H1 (cell line): ENCODE measurements at regions not wholly inside any gene's neighbourhood (a gene's known extent, or its start where the extent isn't known, plus 50 kb on each side); places are given as distances from the start of the nearest gene placed in this dataset.

Source experiments
- CTCF ChIA-PET: fragments of 300-600 bp; sonication (Branson Sonifier 250); formaldehyde crosslinking; loops from one replicate; lab custom pipeline; 2021; ENCODE audit not compliant: partially characterized antibody; lab: Charles Lee
- POLR2A ChIA-PET: fragments of 300-600 bp; sonication (Branson Sonifier 250); formaldehyde crosslinking; loops from one replicate; lab custom pipeline; 2021; ENCODE audit warnings: inconsistent platforms; ENCODE audit not compliant: partially characterized antibody; lab: Charles Lee
- DNase-seq, 2 experiments: peaks; one replicate each; pipeline versions ENCODE4 v3.0.0 to v3.0.0-alpha.2; 2010 to 2022; ENCODE audit warnings: low spot score in 2 of 2, low read depth in 1 of 2, mixed read lengths in 1 of 2
- FAIRE-seq: peaks from 2 replicates; lab custom pipeline; 2011; peaks lifted over from hg19 to GRCh38; lab: Jason Lieb, UNC
- H2AFZ ChIP-seq: 2 replicates; pipeline ENCODE4 v1.8.1; 2012; ENCODE audit warnings: low read length, inconsistent platforms
- H2AK5ac ChIP-seq: 2 replicates; pipeline ENCODE4 v1.6.1; 2013; ENCODE audit warnings: low read depth, low read length
- H2BK120ac ChIP-seq: replicated peaks from 2 replicates; pipeline ENCODE3; 2013; ENCODE audit warnings: low read depth, low read length, inconsistent platforms
- H2BK12ac ChIP-seq: 2 replicates; pipeline ENCODE4 v1.6.1; 2013; ENCODE audit warnings: low read depth, low read length
- H2BK15ac ChIP-seq: 2 replicates; pipeline ENCODE4 v1.6.1; 2013; ENCODE audit warnings: low read length
- H2BK20ac ChIP-seq: 2 replicates; pipeline ENCODE4 v1.6.1; 2013; ENCODE audit warnings: low read length
- H2BK5ac ChIP-seq: 2 replicates; pipeline ENCODE4 v1.6.1; 2013; ENCODE audit warnings: low read depth, low read length
- H3K14ac ChIP-seq: 2 replicates; pipeline ENCODE4 v1.6.1; 2013; ENCODE audit warnings: inconsistent platforms; ENCODE audit not compliant: insufficient read length
- H3K18ac ChIP-seq: 2 replicates; pipeline ENCODE4 v1.6.1; 2013; ENCODE audit warnings: low read length; ENCODE audit errors: extremely low read depth
- H3K23ac ChIP-seq: 2 replicates; pipeline ENCODE4 v1.6.1; 2013; ENCODE audit warnings: inconsistent platforms; ENCODE audit not compliant: insufficient read length
- H3K23me2 ChIP-seq: 2 replicates; pipeline ENCODE4 v1.6.1; 2013; ENCODE audit warnings: low read depth, low read length
- H3K27ac ChIP-seq: 2 replicates; pipeline ENCODE4 v1.6.1; 2011; ENCODE audit warnings: low read depth, low read length, inconsistent platforms
- H3K27me3 ChIP-seq, 4 experiments: replicated peaks in 1 of 4; 1 replicate in 1 of 4; 2 replicates in 3 of 4; pipeline versions ENCODE4 v1.6.1 to v1.8.1; 2011 to 2013; ENCODE audit warnings: low read length in 3 of 4, mild to moderate bottlenecking in 3 of 4, inconsistent platforms in 2 of 4, mixed read lengths in 2 of 4, moderate library complexity in 1 of 4; ENCODE audit not compliant: control insufficient read depth in 3 of 4, insufficient read depth in 3 of 4; ENCODE audit errors: extremely low read depth in 1 of 4
- H3K36me3 ChIP-seq, 4 experiments: 2 replicates each; pipeline versions ENCODE4 v1.6.1 to v1.8.1; 2011 to 2013; ENCODE audit warnings: mild to moderate bottlenecking in 4 of 4, low read length in 3 of 4, moderate library complexity in 2 of 4, control low read depth in 1 of 4, inconsistent platforms in 1 of 4; ENCODE audit not compliant: insufficient read depth in 4 of 4, control insufficient read depth in 2 of 4
- H3K4ac ChIP-seq: replicated peaks from 2 replicates; pipeline ENCODE3; 2013; ENCODE audit warnings: low read length, low read depth, mixed read lengths, inconsistent platforms; ENCODE audit not compliant: insufficient read length
- H3K4me1 ChIP-seq, 4 experiments: replicated peaks in 1 of 4; 1 replicate in 1 of 4; 2 replicates in 3 of 4; pipeline versions ENCODE4 v1.6.1 to v1.8.1; 2011 to 2013; ENCODE audit warnings: low read length in 3 of 4, inconsistent platforms in 2 of 4, mixed read lengths in 1 of 4; ENCODE audit not compliant: insufficient read depth in 4 of 4, control insufficient read depth in 3 of 4
- H3K4me2 ChIP-seq, 2 experiments: 2 replicates each; pipeline versions ENCODE4 v1.6.1 to v1.8.1; 2011 to 2013; ENCODE audit warnings: low read depth in 2 of 2, low read length in 2 of 2, control low read depth in 1 of 2, inconsistent platforms in 1 of 2, mild to moderate bottlenecking in 1 of 2; ENCODE audit not compliant: insufficient read depth in 1 of 2
- H3K4me3 ChIP-seq, 4 experiments: fragments of 200-600, 300-600 bp in 1 of 4; sonication (generic), shearing (Covaris generic), sonication (Bioruptor Twin) in 1 of 4; 2 replicates each; pipeline versions ENCODE4 v1.5.1 to v1.8.1; 2011 to 2016; ENCODE audit warnings: low read length in 4 of 4, low read depth in 3 of 4, control low read depth in 2 of 4, inconsistent platforms in 2 of 4, mild to moderate bottlenecking in 2 of 4, mixed read lengths in 1 of 4, moderate library complexity in 1 of 4; ENCODE audit not compliant: insufficient read depth in 2 of 4; ENCODE audit errors: extremely low read depth in 1 of 4
- H3K56ac ChIP-seq: replicated peaks from 2 replicates; pipeline ENCODE3; 2013; ENCODE audit warnings: low read depth, mild to moderate bottlenecking, mixed read lengths, low read length, inconsistent platforms; ENCODE audit not compliant: insufficient read length
- H3K79me1 ChIP-seq: 2 replicates; pipeline ENCODE4 v1.6.1; 2013; ENCODE audit warnings: low read depth, low read length, control low read depth
- H3K79me2 ChIP-seq, 2 experiments: 2 replicates each; pipeline versions ENCODE4 v1.6.1 to v1.8.1; 2012 to 2013; ENCODE audit warnings: low read length in 2 of 2, mild to moderate bottlenecking in 2 of 2, inconsistent platforms in 1 of 2; ENCODE audit not compliant: insufficient read depth in 2 of 2, control insufficient read depth in 1 of 2
- H3K9ac ChIP-seq, 4 experiments: replicated peaks in 1 of 4; 1 replicate in 1 of 4; 2 replicates in 3 of 4; pipeline versions ENCODE4 v1.6.1 to v1.8.1; 2011 to 2013; ENCODE audit warnings: low read depth in 3 of 4, low read length in 3 of 4, control low read depth in 2 of 4, mild to moderate bottlenecking in 2 of 4, moderate library complexity in 2 of 4, inconsistent platforms in 1 of 4; ENCODE audit errors: extremely low read depth in 1 of 4
- H3K9me3 ChIP-seq, 2 experiments: 2 replicates each; pipeline versions ENCODE4 v1.6.1 to v1.8.1; 2012 to 2013; ENCODE audit warnings: mild to moderate bottlenecking in 2 of 2, moderate library complexity in 2 of 2, control low read depth in 1 of 2, inconsistent platforms in 1 of 2, low read depth in 1 of 2, low read length in 1 of 2, mixed read lengths in 1 of 2; ENCODE audit not compliant: insufficient read depth in 2 of 2
- H4K20me1 ChIP-seq, 2 experiments: replicated peaks in 1 of 2; 2 replicates each; pipeline versions ENCODE3 to v1.8.1; 2011 to 2013; ENCODE audit warnings: inconsistent platforms in 2 of 2, low read length in 2 of 2, mild to moderate bottlenecking in 1 of 2; ENCODE audit not compliant: insufficient read depth in 2 of 2, control insufficient read depth in 1 of 2
- H4K5ac ChIP-seq: 2 replicates; pipeline ENCODE4 v1.6.1; 2013; ENCODE audit warnings: low read length, low read depth, mixed read lengths, inconsistent platforms; ENCODE audit not compliant: insufficient read length
- H4K8ac ChIP-seq: 2 replicates; pipeline ENCODE4 v1.8.0; 2013; ENCODE audit warnings: mild to moderate bottlenecking, moderate library complexity, low read length, inconsistent platforms; ENCODE audit not compliant: insufficient read depth; ENCODE audit errors: extremely low read depth
- H4K91ac ChIP-seq: replicated peaks from 2 replicates; pipeline ENCODE3; 2013; ENCODE audit warnings: low read length, mixed read lengths, inconsistent platforms; ENCODE audit not compliant: insufficient read length
- CHD2 ChIP-seq: IDR thresholded peaks from 2 replicates; pipeline ENCODE4 v1.6.1; 2012; ENCODE audit warnings: low read length, improper control_type of control experiment
- CREB1 ChIP-seq: IDR thresholded peaks from 2 replicates; pipeline ENCODE4 v1.6.1; 2012; ENCODE audit warnings: inconsistent platforms
- GABPA ChIP-seq: IDR thresholded peaks from 2 replicates; pipeline ENCODE4 v1.6.1; 2011; ENCODE audit warnings: mild to moderate bottlenecking, low read length, moderate library complexity, borderline replicate concordance; ENCODE audit not compliant: insufficient read depth
- HDAC6 ChIP-seq: IDR thresholded peaks from one replicate; pipeline ENCODE4 v1.7.1; 2012; ENCODE audit warnings: low read depth, mild to moderate bottlenecking, inconsistent platforms, low read length, moderate library complexity
- KDM1A ChIP-seq: fragments of 200-600, 300-600 bp; sonication (generic); IDR thresholded peaks from 2 replicates; pipeline ENCODE4 v1.7.1; 2016; ENCODE audit warnings: mild to moderate bottlenecking, low read length, borderline replicate concordance
- KDM4A ChIP-seq: IDR thresholded peaks from one replicate; pipeline ENCODE4 v1.7.1; 2012; ENCODE audit warnings: low read depth, mild to moderate bottlenecking, moderate library complexity, low read length, inconsistent platforms; ENCODE audit not compliant: severe bottlenecking
- RAD21 ChIP-seq, 2 experiments: IDR thresholded peaks in 1 of 2; conservative IDR thresholded peaks in 1 of 2; 2 replicates each; pipeline ENCODE4 v1.6.1; 2011; ENCODE audit warnings: low read depth in 2 of 2, low read length in 2 of 2, improper control_type of control experiment in 1 of 2, inconsistent platforms in 1 of 2, mild to moderate bottlenecking in 1 of 2, moderate library complexity in 1 of 2
- SAP30 ChIP-seq: fragments of 300-600 bp; sonication (generic); IDR thresholded peaks from 2 replicates; pipeline ENCODE4 v1.7.1; 2012; ENCODE audit warnings: low read length, moderate library complexity, mild to moderate bottlenecking, inconsistent platforms; ENCODE audit not compliant: insufficient read depth, insufficient replicate concordance
- SIRT6 ChIP-seq: IDR thresholded peaks from one replicate; pipeline ENCODE4 v1.7.1; 2012; ENCODE audit warnings: low read length, inconsistent platforms
- TBP ChIP-seq: IDR thresholded peaks from 2 replicates; pipeline ENCODE4 v1.6.1; 2011; ENCODE audit warnings: low read depth, low read length, improper control_type of control experiment
- TEAD4 ChIP-seq: IDR thresholded peaks from 2 replicates; pipeline ENCODE4 v1.6.1; 2012; ENCODE audit warnings: low read depth, low read length, inconsistent platforms, mixed read lengths
- ZNF274 ChIP-seq: IDR thresholded peaks from 2 replicates; pipeline ENCODE4 v1.7.0; 2012; ENCODE audit warnings: low read length, borderline replicate concordance; ENCODE audit errors: extremely low read depth
- WGBS, 2 experiments: shearing (Covaris generic) in 1 of 2; methylation state at CpG; one replicate each; pipeline versions ENCODE4 v1.1.6 to v1.1.7; 2013 to 2015; ENCODE audit warnings: low lambda C conversion rate in 2 of 2, mixed read lengths in 2 of 2, inconsistent platforms in 1 of 2, low coverage in 1 of 2, missing lambda C conversion rate in 1 of 2; ENCODE audit not compliant: insufficient replicate concordance in 2 of 2, insufficient coverage in 1 of 2, insufficient read length in 1 of 2; ENCODE audit errors: extremely low coverage in 1 of 2, missing lambda C conversion rate in 1 of 2; 5-methylcytosine and 5-hydroxymethylcytosine counted together
- TF ChIP-seq, protein P1 (sequence below), 3 experiments: IDR thresholded peaks; 1 replicate in 2 of 3; 2 replicates in 1 of 3; pipeline versions ENCODE4 v1.5.1 to v1.6.1; 2011; ENCODE audit warnings: low read length in 3 of 3, mild to moderate bottlenecking in 3 of 3, inconsistent platforms in 2 of 3, low read depth in 1 of 3, moderate library complexity in 1 of 3; ENCODE audit not compliant: insufficient read depth in 1 of 3; ENCODE audit errors: control extremely low read depth in 1 of 3

DNA sequence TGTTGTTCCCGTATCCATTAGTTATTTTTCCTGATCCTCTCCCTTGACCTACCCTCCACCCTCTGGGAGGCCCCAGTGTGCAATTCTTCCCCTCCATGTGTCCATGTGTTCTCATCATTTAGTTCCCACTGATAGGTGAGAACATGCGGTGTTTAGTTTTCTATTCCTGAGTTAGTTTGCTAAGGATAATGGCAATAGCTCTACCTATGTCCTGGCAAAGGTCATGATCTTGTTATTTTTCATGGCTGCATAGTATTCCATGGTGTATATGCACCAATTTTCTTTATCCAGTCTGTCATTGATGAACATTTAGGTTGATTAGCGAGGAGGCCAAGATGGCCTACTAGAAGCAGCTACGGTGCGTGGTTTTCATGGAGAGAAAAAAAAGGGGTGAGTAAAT, 714.1 kb downstream of the STIM2 start:
- Histone ChIP-seq H3K56ac (no peak overlapping the region), H4K20me1 (no peaks in the 10 kb centered on the region), H4K91ac (no peak overlapping the region), H3K14ac (no peak overlapping the region), H2BK20ac (no peak overlapping the region), H3K4me1 (no peaks in the 10 kb centered on the region), H3K23ac (no peak overlapping the region), H3K9me3 (no peaks in the 10 kb centered on the region), H3K79me1 (no peaks in the 10 kb centered on the region), H2BK15ac (no peak overlapping the region), H3K18ac (no peak overlapping the region), H3K36me3 (no peaks in the 10 kb centered on the region), H3K23me2 (no peaks in the 10 kb centered on the region), H4K5ac (no peak overlapping the region), H3K27ac (no peak overlapping the region), H3K9ac (no peak overlapping the region), H3K4ac (no peak overlapping the region), H3K4me3 (no peak overlapping the region), H2BK12ac (no peak overlapping the region), H2AK5ac (no peak overlapping the region), H3K4me2 (no peak overlapping the region), H2BK120ac (no peak overlapping the region), H2AFZ (no peak overlapping the region), H4K8ac (no peak overlapping the region), H2BK5ac (no peak overlapping the region), H3K27me3 (peaks cover 0 to 1% (median 0%) of the 10 kb centered on the region in 4 experiments; a peak in 1 of 7 replicates), H3K79me2 (no peaks in the 10 kb centered on the region)
- DNase-seq (no peak), FAIRE-seq (no peak)
- ChIA-PET CTCF (no interaction called here), POLR2A (no interaction called here)
- 83% methylated on average over 5 of the region's 5 CpGs; no CpG with 5 or more reads in 1 of the 2 experiments for whole genome bisulfite sequencing, 2 experiments
- no peak for TF ChIP-seq KDM1A
- TF ChIP-seq, protein P1, sequence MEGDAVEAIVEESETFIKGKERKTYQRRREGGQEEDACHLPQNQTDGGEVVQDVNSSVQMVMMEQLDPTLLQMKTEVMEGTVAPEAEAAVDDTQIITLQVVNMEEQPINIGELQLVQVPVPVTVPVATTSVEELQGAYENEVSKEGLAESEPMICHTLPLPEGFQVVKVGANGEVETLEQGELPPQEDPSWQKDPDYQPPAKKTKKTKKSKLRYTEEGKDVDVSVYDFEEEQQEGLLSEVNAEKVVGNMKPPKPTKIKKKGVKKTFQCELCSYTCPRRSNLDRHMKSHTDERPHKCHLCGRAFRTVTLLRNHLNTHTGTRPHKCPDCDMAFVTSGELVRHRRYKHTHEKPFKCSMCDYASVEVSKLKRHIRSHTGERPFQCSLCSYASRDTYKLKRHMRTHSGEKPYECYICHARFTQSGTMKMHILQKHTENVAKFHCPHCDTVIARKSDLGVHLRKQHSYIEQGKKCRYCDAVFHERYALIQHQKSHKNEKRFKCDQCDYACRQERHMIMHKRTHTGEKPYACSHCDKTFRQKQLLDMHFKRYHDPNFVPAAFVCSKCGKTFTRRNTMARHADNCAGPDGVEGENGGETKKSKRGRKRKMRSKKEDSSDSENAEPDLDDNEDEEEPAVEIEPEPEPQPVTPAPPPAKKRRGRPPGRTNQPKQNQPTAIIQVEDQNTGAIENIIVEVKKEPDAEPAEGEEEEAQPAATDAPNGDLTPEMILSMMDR (IDR thresholded peaks at IDR 0.05; ENCODE audit: control extremely low read depth in 1 of 3, insufficient read depth in 1 of 3, low read depth in 1 of 3, low read length in 3 of 3) = no peak
- no peak for TF ChIP-seq CREB1
- no peak for TF ChIP-seq HDAC6
- TF ChIP-seq CHD2 = no peak
- TF ChIP-seq ZNF274 = no peak
- TF ChIP-seq RAD21 (IDR thresholded peaks at IDR 0.05 in 1 of 2, conservative IDR thresholded peaks at IDR 0.05 in 1 of 2; ENCODE audit: low read depth in 2 of 2, low read length in 2 of 2) = no peak
- no peak for TF ChIP-seq GABPA
- no peak for TF ChIP-seq SAP30
- TF ChIP-seq SIRT6 = no peak
- no peak for TF ChIP-seq TEAD4
- no peak for TF ChIP-seq TBP
- TF ChIP-seq KDM4A = no peak
